DOHH2 (cell line): ENCODE measurements at regions not wholly inside any gene's neighbourhood (a gene's known extent, or its start where the extent isn't known, plus 50 kb on each side); places are given as distances from the start of the nearest gene placed in this dataset.

Experiments used
- H3F3A ChIP-seq: fragments of 200-600 bp; sonication (generic), shearing (Covaris generic); 2 replicates; pipeline ENCODE4 v1.6.0; 2016; ENCODE audit warnings: antibody characterized with exemption, mild to moderate bottlenecking; ENCODE audit not compliant: control insufficient read depth, insufficient read depth
- H3K27ac ChIP-seq: fragments of 200-600 bp; sonication (generic); 2 replicates; pipeline ENCODE4 v1.5.1; 2014; ENCODE audit warnings: low read depth, mild to moderate bottlenecking, low read length, moderate library complexity
- H3K27me3 ChIP-seq: fragments of 200-600 bp; sonication (generic); 2 replicates; pipeline ENCODE4 v1.6.1; 2014; ENCODE audit warnings: mild to moderate bottlenecking, low read length, mixed read lengths; ENCODE audit not compliant: control insufficient read depth
- H3K36me3 ChIP-seq: fragments of 200-600 bp; sonication (generic); 2 replicates; pipeline ENCODE4 v1.6.1; 2014; ENCODE audit warnings: mild to moderate bottlenecking, low read length, moderate library complexity, mixed read lengths; ENCODE audit not compliant: control insufficient read depth
- H3K4me1 ChIP-seq: fragments of 200-600 bp; sonication (generic); 2 replicates; pipeline ENCODE4 v1.6.1; 2014; ENCODE audit warnings: mild to moderate bottlenecking, low read length, mixed read lengths; ENCODE audit not compliant: control insufficient read depth
- H3K4me2 ChIP-seq: fragments of 200-600 bp; sonication (generic); 2 replicates; pipeline ENCODE4 v1.6.0; 2014; ENCODE audit warnings: mild to moderate bottlenecking, low read length, moderate library complexity
- H3K4me3 ChIP-seq: fragments of 200-600 bp; sonication (generic); 2 replicates; pipeline ENCODE4 v1.5.1; 2014; ENCODE audit warnings: mild to moderate bottlenecking, low read length, mixed read lengths
- H3K79me2 ChIP-seq: fragments of 200-600 bp; sonication (generic); 2 replicates; pipeline ENCODE4 v1.6.1; 2014; ENCODE audit warnings: mild to moderate bottlenecking, low read length, mixed read lengths; ENCODE audit not compliant: control insufficient read depth
- H3K9me2 ChIP-seq: fragments of 200-600 bp; sonication (generic); replicated peaks from 2 replicates; pipeline ENCODE4 v1.6.1; 2014; ENCODE audit warnings: mild to moderate bottlenecking, low read length, mixed read lengths; ENCODE audit not compliant: control insufficient read depth
- H3K9me3 ChIP-seq: fragments of 200-600 bp; sonication (generic); 2 replicates; pipeline ENCODE4 v1.6.1; 2014; ENCODE audit warnings: antibody characterized with exemption, low read length, mixed read lengths; ENCODE audit not compliant: control insufficient read depth, insufficient read depth
- H4K20me1 ChIP-seq: fragments of 200-600 bp; sonication (generic); 2 replicates; pipeline ENCODE4 v1.6.0; 2014; ENCODE audit warnings: low read depth, mild to moderate bottlenecking, antibody characterized with exemption, low read length, moderate library complexity; ENCODE audit not compliant: control insufficient read depth, insufficient read depth
- CTCF ChIP-seq: fragments of 200-600 bp; sonication (generic); IDR thresholded peaks from one replicate; pipeline ENCODE4 v1.5.1; 2014; ENCODE audit warnings: antibody characterized with exemption, mild to moderate bottlenecking, low read depth, low read length; ENCODE audit not compliant: poor library complexity, severe bottlenecking
- EZH2phosphoT487 ChIP-seq: fragments of 200-600 bp; sonication (generic); IDR thresholded peaks from 2 replicates; pipeline ENCODE4 v1.6.1; 2017; ENCODE audit warnings: borderline replicate concordance, mild to moderate bottlenecking, antibody characterized with exemption, low read length, moderate library complexity, mixed read lengths

- no peaks in the 10 kb centered on the region for H3K9me2 ChIP-seq
- H3K4me1 ChIP-seq: no peaks in the 10 kb centered on the region
- H4K20me1 ChIP-seq: no peaks in the 10 kb centered on the region
- no peak for TF ChIP-seq EZH2phosphoT487
- TF ChIP-seq CTCF: no peak
- H3F3A ChIP-seq: no peaks in the 10 kb centered on the region
- H3K36me3 ChIP-seq: no peaks in the 10 kb centered on the region
- H3K4me3 ChIP-seq: no peak overlapping the region
- no peaks in the 10 kb centered on the region for H3K27me3 ChIP-seq
- H3K27ac ChIP-seq: no peak overlapping the region
- H3K79me2 ChIP-seq: no peaks in the 10 kb centered on the region
- H3K9me3 ChIP-seq: no peaks in the 10 kb centered on the region; the same call in 1 of the 2 replicates
- H3K4me2 ChIP-seq: no peak overlapping the region
These were observed 206.2 kb downstream of the PABPC4L start for GRCh38 chr4:133995243-133995960.

GRCh38 chr4:133982533-133983224, 218.9 kb downstream of the PABPC4L start:
- H3K27me3 ChIP-seq: no peaks in the 10 kb centered on the region
- H3K9me2 ChIP-seq: peaks cover 3% of the 10 kb centered on the region; the same call in 1 of the 2 replicates
- no peak overlapping the region for H3K27ac ChIP-seq

DNA sequence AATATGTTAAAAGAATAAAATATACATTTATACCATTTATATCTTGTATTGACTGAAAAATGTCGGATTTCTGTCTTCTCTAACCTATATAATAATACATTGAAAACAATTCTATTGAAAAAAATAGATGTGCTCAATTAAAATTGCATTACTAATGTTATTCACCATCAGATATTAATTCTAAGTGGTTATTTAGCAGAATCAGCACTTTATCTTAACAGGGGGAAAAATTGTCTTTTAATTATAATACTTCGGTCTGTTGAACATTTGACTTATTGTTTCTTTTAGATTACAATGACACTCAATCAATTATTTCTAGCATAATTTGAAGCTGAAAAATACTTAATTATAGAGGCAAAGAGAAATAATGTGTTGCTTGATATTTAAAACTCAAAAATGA, 220.3 kb downstream of the PABPC4L start:
- H3K27me3 ChIP-seq: no peaks in the 10 kb centered on the region
- H3K4me1 ChIP-seq: no peaks in the 10 kb centered on the region
- no peaks in the 10 kb centered on the region for H3F3A ChIP-seq
- no peaks in the 10 kb centered on the region for H3K9me3 ChIP-seq
- H3K27ac ChIP-seq: no peak overlapping the region
- peaks cover 3% of the 10 kb centered on the region; the same call in 1 of the 2 replicates for H3K9me2 ChIP-seq
- no peak overlapping the region for H3K4me3 ChIP-seq
- H3K79me2 ChIP-seq: no peaks in the 10 kb centered on the region
- H4K20me1 ChIP-seq: no peaks in the 10 kb centered on the region
- TF ChIP-seq EZH2phosphoT487 (no peak), CTCF (no peak)
- no peak overlapping the region for H3K4me2 ChIP-seq
- no peaks in the 10 kb centered on the region for H3K36me3 ChIP-seq

More at GRCh38 chr4:133982533-133983224, 218.9 kb downstream of the PABPC4L start:
- Histone ChIP-seq H3F3A (no peaks in the 10 kb centered on the region), H3K36me3 (no peaks in the 10 kb centered on the region), H3K79me2 (no peaks in the 10 kb centered on the region), H4K20me1 (no peaks in the 10 kb centered on the region), H3K4me2 (no peak overlapping the region), H3K4me1 (no peaks in the 10 kb centered on the region), H3K4me3 (no peak overlapping the region), H3K9me3 (no peaks in the 10 kb centered on the region)
- TF ChIP-seq EZH2phosphoT487 (no peak), CTCF (no peak)
